Esophagus muscularis mucosa (tissue), 4 donors: ENCODE measurements at regions not wholly inside any gene's neighbourhood (a gene's known extent, or its start where the extent isn't known, plus 50 kb on each side); places are given as distances from the start of the nearest gene placed in this dataset.

Source experiments
- DNase-seq: peaks from one replicate; pipeline ENCODE4 v3.0.0-alpha.2; 2017; ENCODE audit errors: extremely low spot score
- H3K27ac ChIP-seq, 4 donors: fragments of 200-600 bp; sonication (generic); replicated peaks in 1 of 4; 1 replicate in 3 of 4; 2 replicates in 1 of 4; pipeline ENCODE4 v1.5.1; 2016 to 2019; ENCODE audit warnings: mild to moderate bottlenecking in 1 of 4
- H3K27me3 ChIP-seq, 4 donors: fragments of 200-600 bp; sonication (generic); one replicate each; pipeline versions ENCODE4 v1.5.1 to v1.6.0; 2016 to 2019
- H3K36me3 ChIP-seq, 4 donors: fragments of 200-600 bp; sonication (generic); one replicate each; pipeline ENCODE4 v1.5.1; 2016 to 2019
- H3K4me1 ChIP-seq, 4 donors: fragments of 200-600 bp; sonication (generic); one replicate each; pipeline ENCODE4 v1.5.1; 2016 to 2019
- H3K4me3 ChIP-seq, 4 donors: fragments of 200-600 bp; sonication (generic); 1 replicate in 2 of 4; 2 replicates in 2 of 4; pipeline ENCODE4 v1.5.1; 2016 to 2019; ENCODE audit warnings: mild to moderate bottlenecking in 4 of 4, moderate library complexity in 1 of 4
- H3K9me3 ChIP-seq, 4 donors: fragments of 200-600 bp; sonication (generic); 1 replicate in 3 of 4; 2 replicates in 1 of 4; pipeline ENCODE4 v1.5.1; 2016 to 2019
- EP300 ChIP-seq: sonication (generic); formaldehyde crosslinking; IDR thresholded peaks from one replicate; pipeline ENCODE4 v1.6.1; 2017; ENCODE audit warnings: antibody characterized with exemption
- POLR2A ChIP-seq: fragments of 450-650 bp; IDR thresholded peaks from one replicate; pipeline ENCODE4 v1.6.1; 2017; ENCODE audit warnings: antibody characterized with exemption, moderate library complexity, mild to moderate bottlenecking, low read depth
- POLR2AphosphoS5 ChIP-seq, 2 donors: sonication (generic); formaldehyde crosslinking; IDR thresholded peaks; one replicate each; pipeline ENCODE4 v1.6.1; 2017; ENCODE audit warnings: antibody characterized with exemption in 2 of 2
- WGBS: methylation state at CpG from one replicate; pipeline ENCODE4 v1.1.5; 2018; 5-methylcytosine and 5-hydroxymethylcytosine counted together
- intact Hi-C: fragments of 100-400 bp; cut with DNase I; formaldehyde crosslinking; loops from one replicate; pipeline ENCODE4 v1.15.1; 2023
- TF ChIP-seq, protein P1 (sequence below), 3 experiments: fragments of 200-600 bp in 2 of 3; fragments of 450-650 bp in 1 of 3; sonication (generic) in 2 of 3; IDR thresholded peaks; one replicate each; pipeline ENCODE4 v1.5.1; 2017 to 2019; ENCODE audit warnings: antibody characterized with exemption in 3 of 3, mild to moderate bottlenecking in 2 of 3, moderate library complexity in 1 of 3

GRCh38 chr2:163324677-163325076 lies 411.1 kb downstream of the FIGN start:
- no peak overlapping the region for H3K4me3 ChIP-seq
- 64% methylated on average over 2 of the region's 2 CpGs for WGBS

DNA sequence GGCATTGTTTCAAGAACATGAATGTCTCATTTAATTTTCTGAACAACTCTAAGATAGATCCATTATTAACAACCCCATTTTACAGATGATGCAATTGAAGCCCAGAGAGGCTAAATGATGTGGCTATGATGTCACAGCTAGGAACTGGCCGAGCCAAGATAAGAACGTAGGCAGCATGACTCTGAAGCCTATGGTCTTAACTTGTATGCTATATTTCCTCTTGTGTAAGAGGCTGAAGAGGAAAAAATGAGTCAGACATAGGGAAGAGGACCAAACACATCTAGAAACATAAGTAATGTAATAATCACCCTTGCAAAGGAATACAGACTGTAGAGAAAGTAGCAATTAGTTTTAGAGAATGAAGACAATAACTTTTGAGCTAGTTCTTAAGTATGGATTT lies 416.8 kb downstream of the FIGN start:
- DNase-seq, result no peak
- WGBS, result 39% methylated on average over 2 of the region's 2 CpGs
- Histone ChIP-seq H3K27ac (no peak overlapping the region), H3K4me1 (no peaks in the 10 kb centered on the region), H3K27me3 (no peaks in the 10 kb centered on the region), H3K4me3 (no peak overlapping the region), H3K9me3 (no peaks in the 10 kb centered on the region), H3K36me3 (no peaks in the 10 kb centered on the region)
- intact Hi-C loops, result no loop called here
- TF ChIP-seq, protein P1, sequence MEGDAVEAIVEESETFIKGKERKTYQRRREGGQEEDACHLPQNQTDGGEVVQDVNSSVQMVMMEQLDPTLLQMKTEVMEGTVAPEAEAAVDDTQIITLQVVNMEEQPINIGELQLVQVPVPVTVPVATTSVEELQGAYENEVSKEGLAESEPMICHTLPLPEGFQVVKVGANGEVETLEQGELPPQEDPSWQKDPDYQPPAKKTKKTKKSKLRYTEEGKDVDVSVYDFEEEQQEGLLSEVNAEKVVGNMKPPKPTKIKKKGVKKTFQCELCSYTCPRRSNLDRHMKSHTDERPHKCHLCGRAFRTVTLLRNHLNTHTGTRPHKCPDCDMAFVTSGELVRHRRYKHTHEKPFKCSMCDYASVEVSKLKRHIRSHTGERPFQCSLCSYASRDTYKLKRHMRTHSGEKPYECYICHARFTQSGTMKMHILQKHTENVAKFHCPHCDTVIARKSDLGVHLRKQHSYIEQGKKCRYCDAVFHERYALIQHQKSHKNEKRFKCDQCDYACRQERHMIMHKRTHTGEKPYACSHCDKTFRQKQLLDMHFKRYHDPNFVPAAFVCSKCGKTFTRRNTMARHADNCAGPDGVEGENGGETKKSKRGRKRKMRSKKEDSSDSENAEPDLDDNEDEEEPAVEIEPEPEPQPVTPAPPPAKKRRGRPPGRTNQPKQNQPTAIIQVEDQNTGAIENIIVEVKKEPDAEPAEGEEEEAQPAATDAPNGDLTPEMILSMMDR (IDR thresholded peaks at IDR 0.05), result no peak

More at GRCh38 chr2:163324677-163325076, 411.1 kb downstream of the FIGN start:
- no peaks in the 10 kb centered on the region for H3K27me3 ChIP-seq
- H3K27ac ChIP-seq, result no peak overlapping the region
- H3K4me1 ChIP-seq, result no peaks in the 10 kb centered on the region
- no peaks in the 10 kb centered on the region for H3K9me3 ChIP-seq
- H3K36me3 ChIP-seq, result no peaks in the 10 kb centered on the region
- TF ChIP-seq POLR2AphosphoS5 (IDR thresholded peaks at IDR 0.05) (no peak), POLR2A (no peak), EP300 (no peak)
- TF ChIP-seq, protein P1 (IDR thresholded peaks at IDR 0.05), result no peak
- intact Hi-C loops, result no loop called here
- no peak for DNase-seq

GRCh38 chr2:163314712-163315111 lies 421.1 kb downstream of the FIGN start:
- H3K9me3 ChIP-seq, result no peaks in the 10 kb centered on the region
- H3K4me1 ChIP-seq, result no peaks in the 10 kb centered on the region
- DNase-seq, result no peak
- no peaks in the 10 kb centered on the region for H3K27me3 ChIP-seq
- intact Hi-C loops, result no loop called here
- TF ChIP-seq POLR2A (no peak), POLR2AphosphoS5 (IDR thresholded peaks at IDR 0.05) (no peak), EP300 (no peak)
- TF ChIP-seq, protein P1 (IDR thresholded peaks at IDR 0.05), result no peak
- H3K27ac ChIP-seq, result no peak overlapping the region
- no peak overlapping the region for H3K4me3 ChIP-seq
- 69% methylated on average over 2 of the region's 2 CpGs for WGBS
- no peaks in the 10 kb centered on the region for H3K36me3 ChIP-seq

DNA sequence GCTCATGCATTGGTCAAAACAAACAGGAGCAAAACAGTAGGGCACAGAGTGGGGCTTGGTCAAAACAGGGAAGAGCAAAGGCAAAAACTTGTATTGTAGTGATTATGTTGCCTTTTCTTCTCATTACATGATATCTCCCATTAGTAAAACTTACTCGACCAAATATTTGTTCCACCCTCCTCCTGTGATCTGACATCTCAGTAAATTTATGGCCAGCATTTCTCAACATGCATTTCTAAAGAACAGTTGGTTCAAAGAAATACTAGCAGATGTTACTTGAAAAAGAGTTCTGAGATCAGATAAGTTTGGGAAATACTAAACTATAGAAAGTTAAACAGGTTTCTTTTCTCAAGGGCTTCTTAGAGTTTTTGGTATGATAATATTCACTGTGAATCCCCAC lies 423.1 kb downstream of the FIGN start:
- no peaks in the 10 kb centered on the region for H3K27me3 ChIP-seq
- H3K9me3 ChIP-seq, result no peaks in the 10 kb centered on the region
- no peaks in the 10 kb centered on the region for H3K36me3 ChIP-seq
- no peak overlapping the region for H3K4me3 ChIP-seq
- intact Hi-C loops, result no loop called here
- DNase-seq, result no peak
- TF ChIP-seq POLR2AphosphoS5 (IDR thresholded peaks at IDR 0.05), result no peak
- WGBS, result 77% methylated on average over 1 of the region's 1 CpG
- no peaks in the 10 kb centered on the region for H3K4me1 ChIP-seq
- H3K27ac ChIP-seq, result no peak overlapping the region

DNA sequence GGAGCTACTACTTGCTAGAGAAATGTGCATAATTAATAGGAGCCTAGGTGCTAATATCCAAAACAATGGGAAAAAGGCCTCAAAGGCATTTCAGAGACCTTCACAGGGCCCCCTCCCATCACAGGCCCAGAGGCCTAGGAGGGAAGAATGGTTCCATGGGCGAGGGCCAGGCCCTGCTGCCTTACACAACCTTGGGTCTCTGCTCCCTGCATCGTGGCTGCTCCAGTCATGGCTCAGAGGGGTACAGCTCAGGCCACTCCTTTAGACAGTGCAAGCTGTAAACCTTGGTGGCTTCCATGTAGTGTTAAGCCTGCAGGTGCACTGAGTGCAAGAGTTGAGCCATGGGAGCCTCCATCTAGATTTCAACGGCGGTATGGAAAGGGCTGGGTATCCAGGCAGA lies 429.2 kb downstream of the FIGN start:
- intact Hi-C loops, result no loop called here
- Histone ChIP-seq H3K4me3 (no peak overlapping the region), H3K4me1 (no peaks in the 10 kb centered on the region), H3K36me3 (no peaks in the 10 kb centered on the region), H3K9me3 (peaks cover 0 to 6% (median 0%) of the 10 kb centered on the region in 4 donors), H3K27ac (no peak overlapping the region), H3K27me3 (no peaks in the 10 kb centered on the region)
- WGBS, result 90% methylated on average over 4 of the region's 4 CpGs
- DNase-seq, result no peak
- TF ChIP-seq, protein P1 (IDR thresholded peaks at IDR 0.05), result no peak
- TF ChIP-seq POLR2A, result no peak
- no peak for TF ChIP-seq EP300
- TF ChIP-seq POLR2AphosphoS5 (IDR thresholded peaks at IDR 0.05), result no peak
